AG10803 (cell line): ENCODE measurements at regions not wholly inside any gene's neighbourhood (a gene's known extent, or its start where the extent isn't known, plus 50 kb on each side); places are given as distances from the start of the nearest gene placed in this dataset.

Experiments
- DNase-seq: peaks from one replicate; pipeline ENCODE4 v3.0.0; 2010; ENCODE audit warnings: low read depth
- H3K4me3 ChIP-seq: 2 replicates; pipeline ENCODE4 v1.5.1; 2011; ENCODE audit warnings: mild to moderate bottlenecking, low read length, control low read depth
- TF ChIP-seq, protein P1 (sequence below): conservative IDR thresholded peaks from 2 replicates; pipeline ENCODE4 v1.5.1; 2011; ENCODE audit warnings: mild to moderate bottlenecking, low read length, control low read depth, inconsistent platforms

- TF ChIP-seq, protein P1, sequence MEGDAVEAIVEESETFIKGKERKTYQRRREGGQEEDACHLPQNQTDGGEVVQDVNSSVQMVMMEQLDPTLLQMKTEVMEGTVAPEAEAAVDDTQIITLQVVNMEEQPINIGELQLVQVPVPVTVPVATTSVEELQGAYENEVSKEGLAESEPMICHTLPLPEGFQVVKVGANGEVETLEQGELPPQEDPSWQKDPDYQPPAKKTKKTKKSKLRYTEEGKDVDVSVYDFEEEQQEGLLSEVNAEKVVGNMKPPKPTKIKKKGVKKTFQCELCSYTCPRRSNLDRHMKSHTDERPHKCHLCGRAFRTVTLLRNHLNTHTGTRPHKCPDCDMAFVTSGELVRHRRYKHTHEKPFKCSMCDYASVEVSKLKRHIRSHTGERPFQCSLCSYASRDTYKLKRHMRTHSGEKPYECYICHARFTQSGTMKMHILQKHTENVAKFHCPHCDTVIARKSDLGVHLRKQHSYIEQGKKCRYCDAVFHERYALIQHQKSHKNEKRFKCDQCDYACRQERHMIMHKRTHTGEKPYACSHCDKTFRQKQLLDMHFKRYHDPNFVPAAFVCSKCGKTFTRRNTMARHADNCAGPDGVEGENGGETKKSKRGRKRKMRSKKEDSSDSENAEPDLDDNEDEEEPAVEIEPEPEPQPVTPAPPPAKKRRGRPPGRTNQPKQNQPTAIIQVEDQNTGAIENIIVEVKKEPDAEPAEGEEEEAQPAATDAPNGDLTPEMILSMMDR = no peak
- DNase-seq = no peak
- H3K4me3 ChIP-seq = no peak overlapping the region
Measured at GRCh38 chr1:212207118-212207517, 78.1 kb upstream of the PPP2R5A start.

DNA sequence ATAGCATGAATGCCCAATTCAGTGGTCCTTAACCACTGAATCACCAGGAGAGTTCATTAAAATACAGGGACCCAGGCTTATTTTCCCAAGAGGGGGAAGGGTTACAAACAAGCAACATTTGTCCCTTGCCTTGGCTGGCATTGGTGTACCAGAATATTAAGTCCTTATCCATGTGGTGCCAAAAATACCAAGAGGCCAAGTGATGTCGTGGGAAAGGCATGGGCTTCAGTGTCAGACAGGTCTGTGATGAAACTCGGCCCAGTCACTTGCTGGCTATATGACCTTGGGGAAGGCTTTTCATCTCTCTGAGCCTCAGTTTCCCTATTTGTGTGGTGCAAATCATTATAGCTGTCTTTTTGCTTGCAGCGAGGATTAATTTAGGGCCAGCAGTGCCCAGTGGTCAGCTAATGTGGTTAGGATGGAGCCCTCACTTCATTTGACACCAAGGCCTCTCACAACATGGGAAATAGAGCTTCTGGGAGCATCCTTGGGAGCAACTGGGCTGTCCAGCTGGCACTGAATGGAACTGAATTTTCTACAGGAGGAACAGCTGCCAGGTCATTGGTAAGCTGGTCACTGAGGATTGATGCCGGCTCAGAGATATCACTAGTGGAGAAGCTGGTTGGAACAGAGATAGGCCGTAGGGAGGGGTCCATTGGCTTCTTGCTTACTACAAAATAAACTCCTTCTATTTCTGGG lies 77.2 kb upstream of the PPP2R5A start:
- H3K4me3 ChIP-seq = no peak overlapping the region
- DNase-seq = peak; percentile 16
- TF ChIP-seq, protein P1 = no peak

DNA sequence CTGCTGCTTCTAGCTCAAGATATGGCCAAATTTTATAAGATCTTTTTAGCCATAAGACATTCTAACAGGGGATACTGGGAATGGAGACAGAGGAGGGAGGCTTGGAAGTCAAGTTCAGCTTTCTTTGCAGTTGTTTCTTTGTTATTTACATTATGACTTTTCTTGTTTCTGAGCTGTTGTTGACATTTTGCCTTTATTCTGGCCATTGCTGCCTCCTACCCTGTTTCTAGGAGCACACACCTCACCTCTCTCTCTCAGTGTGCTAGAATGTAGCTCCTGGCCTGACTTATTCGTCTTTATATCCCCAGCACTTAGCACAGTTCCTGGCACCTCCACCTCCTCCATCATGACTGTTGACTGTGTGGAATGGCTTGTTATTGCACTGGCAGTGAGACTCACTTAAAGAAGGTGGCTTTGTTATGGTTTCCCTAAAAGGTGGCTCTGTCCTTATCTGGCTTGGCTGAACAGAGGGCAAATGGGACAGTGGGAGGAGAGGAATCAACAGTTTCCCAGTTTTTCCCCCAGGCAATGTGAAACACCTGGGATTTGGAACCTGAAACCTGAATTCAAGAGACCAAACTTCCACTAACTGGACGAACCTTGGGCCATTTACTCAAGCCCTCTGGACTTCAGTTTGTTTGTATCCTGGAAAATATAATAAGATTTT lies 76.1 kb upstream of the PPP2R5A start:
- TF ChIP-seq, protein P1 = no peak
- no peak overlapping the region for H3K4me3 ChIP-seq
- no peak for DNase-seq

DNA sequence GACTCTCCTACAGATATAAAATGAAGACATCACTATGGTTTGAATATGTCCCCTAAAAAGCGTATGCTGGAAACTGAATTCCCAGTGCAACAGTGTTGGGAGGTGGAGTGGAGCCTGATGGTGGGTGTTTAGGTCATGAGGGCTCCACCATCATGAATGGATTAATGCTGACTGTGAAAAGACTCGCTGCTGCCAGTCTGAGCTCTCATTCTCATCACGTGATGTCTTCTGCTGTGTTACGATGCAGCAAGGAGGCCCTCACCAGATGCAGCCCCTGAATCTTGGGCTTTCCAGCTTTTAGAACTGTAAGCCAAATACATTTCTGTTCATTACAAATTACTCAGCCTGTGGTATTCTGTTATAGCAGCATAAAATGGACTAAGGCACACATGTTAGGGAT lies 73.8 kb upstream of the PPP2R5A start:
- TF ChIP-seq, protein P1 = no peak
- no peak overlapping the region for H3K4me3 ChIP-seq
- DNase-seq = no peak

DNA sequence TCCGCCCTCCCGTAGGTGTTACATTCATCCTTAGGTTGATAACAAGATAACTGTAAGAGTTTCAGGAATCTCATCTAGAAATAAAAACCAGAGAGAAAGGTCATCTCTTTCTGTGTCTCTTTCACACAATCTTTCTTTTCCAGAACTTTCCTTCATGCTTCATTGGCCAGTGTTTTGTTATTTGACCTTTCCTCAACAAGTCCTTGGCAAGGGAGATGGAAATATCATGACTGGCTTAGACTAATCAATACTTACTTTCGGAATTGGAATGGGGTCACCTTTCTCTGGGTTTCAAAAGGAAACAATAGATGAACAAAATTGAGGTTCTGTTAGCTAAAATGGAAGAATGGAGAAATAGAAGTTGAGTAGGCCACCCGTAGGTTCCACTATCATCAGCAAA lies 72.9 kb upstream of the PPP2R5A start:
- no peak overlapping the region for H3K4me3 ChIP-seq
- DNase-seq = no peak
- TF ChIP-seq, protein P1 = no peak

- no peak overlapping the region for H3K4me3 ChIP-seq
- DNase-seq = no peak
- TF ChIP-seq, protein P1 = no peak
Measured at GRCh38 chr1:212212906-212213305, 72.3 kb upstream of the PPP2R5A start.

DNA sequence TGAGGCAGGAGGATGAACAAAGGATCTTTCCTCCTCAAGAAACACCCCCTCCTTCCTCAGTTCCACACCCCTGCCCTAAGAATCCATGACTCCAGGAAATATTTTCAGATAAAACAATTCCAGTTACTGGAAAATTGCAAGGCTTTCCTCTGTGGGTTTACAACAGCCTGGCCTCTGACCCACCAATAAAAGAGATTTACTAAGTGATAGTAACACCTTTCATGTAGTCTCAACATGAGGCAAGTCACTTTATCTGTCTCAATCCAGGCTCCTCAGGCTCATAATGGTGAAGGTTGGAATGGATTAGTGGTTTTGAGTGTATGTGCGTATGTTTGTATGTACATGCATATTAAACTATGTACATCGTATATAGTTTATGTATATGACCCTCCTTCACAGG lies 71.4 kb upstream of the PPP2R5A start:
- TF ChIP-seq, protein P1 = no peak
- H3K4me3 ChIP-seq = no peak overlapping the region
- no peak for DNase-seq
